PC-3 (cell line): ENCODE measurements at regions not wholly inside any gene's neighbourhood (a gene's known extent, or its start where the extent isn't known, plus 50 kb on each side); places are given as distances from the start of the nearest gene placed in this dataset.

ENCODE experiments used
- EZH2 ChIP-seq: fragments of 300-600 bp; sonication (generic); IDR thresholded peaks from one replicate; pipeline ENCODE4 v1.6.1; 2017; ENCODE audit warnings: antibody characterized with exemption, mild to moderate bottlenecking, low read length; ENCODE audit not compliant: unreplicated experiment
- EZH2phosphoT487 ChIP-seq: fragments of 300-600 bp; sonication (generic); IDR thresholded peaks from 2 replicates; pipeline ENCODE4 v1.6.1; 2018; ENCODE audit warnings: mild to moderate bottlenecking, antibody characterized with exemption, low read length, borderline replicate concordance
- TF ChIP-seq, protein P1 (sequence below): fragments of 300-600 bp; sonication (generic); conservative IDR thresholded peaks from 2 replicates; pipeline ENCODE4 v1.5.1; 2017; ENCODE audit warnings: antibody characterized with exemption, low read depth, mild to moderate bottlenecking, low read length

- TF ChIP-seq EZH2, result no peak
- TF ChIP-seq, protein P1, sequence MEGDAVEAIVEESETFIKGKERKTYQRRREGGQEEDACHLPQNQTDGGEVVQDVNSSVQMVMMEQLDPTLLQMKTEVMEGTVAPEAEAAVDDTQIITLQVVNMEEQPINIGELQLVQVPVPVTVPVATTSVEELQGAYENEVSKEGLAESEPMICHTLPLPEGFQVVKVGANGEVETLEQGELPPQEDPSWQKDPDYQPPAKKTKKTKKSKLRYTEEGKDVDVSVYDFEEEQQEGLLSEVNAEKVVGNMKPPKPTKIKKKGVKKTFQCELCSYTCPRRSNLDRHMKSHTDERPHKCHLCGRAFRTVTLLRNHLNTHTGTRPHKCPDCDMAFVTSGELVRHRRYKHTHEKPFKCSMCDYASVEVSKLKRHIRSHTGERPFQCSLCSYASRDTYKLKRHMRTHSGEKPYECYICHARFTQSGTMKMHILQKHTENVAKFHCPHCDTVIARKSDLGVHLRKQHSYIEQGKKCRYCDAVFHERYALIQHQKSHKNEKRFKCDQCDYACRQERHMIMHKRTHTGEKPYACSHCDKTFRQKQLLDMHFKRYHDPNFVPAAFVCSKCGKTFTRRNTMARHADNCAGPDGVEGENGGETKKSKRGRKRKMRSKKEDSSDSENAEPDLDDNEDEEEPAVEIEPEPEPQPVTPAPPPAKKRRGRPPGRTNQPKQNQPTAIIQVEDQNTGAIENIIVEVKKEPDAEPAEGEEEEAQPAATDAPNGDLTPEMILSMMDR, result no peak
- TF ChIP-seq EZH2phosphoT487, result no peak
Measured at GRCh38 chr5:92070786-92071185, 687.7 kb upstream of the ARRDC3 start.
